ENCODE measurements at regions not wholly inside any gene's neighbourhood (a gene's known extent, or its start where the extent isn't known, plus 50 kb on each side); places are given as distances from the start of the nearest gene placed in this dataset.

- TF ChIP-seq EZH2 (IDR thresholded peaks at IDR 0.05; ENCODE audit: borderline replicate concordance, low read length) (no peak), CTCF (IDR thresholded peaks at IDR 0.05; ENCODE audit: low read length) (no peak)
Measured at GRCh38 chr9:88828018-88828417, 163.2 kb upstream of the S1PR3 start.

Measured in OCI-LY1 (cell line).